HEK293 (cell line): ENCODE measurements at regions not wholly inside any gene's neighbourhood (a gene's known extent, or its start where the extent isn't known, plus 50 kb on each side); places are given as distances from the start of the nearest gene placed in this dataset.

Source experiments
- CTCF ChIA-PET: fragments of 350-600 bp; formaldehyde crosslinking; extraction: SDS; loops from one replicate; lab custom pipeline; 2021; ENCODE audit warnings: antibody characterized with exemption; lab: Yijun Ruan, JAX
- POLR2A ChIA-PET: fragments of 300-600 bp; formaldehyde crosslinking; extraction: SDS; loops from one replicate; lab custom pipeline; 2020; ENCODE audit warnings: antibody characterized with exemption, inconsistent platforms; lab: Yijun Ruan, JAX
- H3K27ac ChIP-seq: fragments of 200-500 bp; sonication (Bioruptor generic); 2 replicates; pipeline ENCODE4 v1.5.1; 2014; ENCODE audit warnings: low read depth, low read length, control low read depth, inconsistent platforms; ENCODE audit errors: extremely low read depth
- H3K36me3 ChIP-seq, 2 experiments: fragments of 200-500 bp in 1 of 2; sonication (Bioruptor generic) in 1 of 2; 1 replicate in 1 of 2; 2 replicates in 1 of 2; pipeline ENCODE4 v1.5.1; 2014 to 2017; ENCODE audit warnings: inconsistent platforms in 2 of 2, low read length in 2 of 2; ENCODE audit not compliant: control insufficient read depth in 2 of 2, insufficient read depth in 1 of 2
- H3K4me1 ChIP-seq: fragments of 200-500 bp; sonication (Bioruptor generic); 2 replicates; pipeline ENCODE4 v1.5.1; 2014; ENCODE audit warnings: mild to moderate bottlenecking, low read length, inconsistent platforms; ENCODE audit not compliant: control insufficient read depth, insufficient read depth
- H3K4me3 ChIP-seq: 2 replicates; pipeline ENCODE4 v1.5.1; 2011; ENCODE audit warnings: low read depth, mild to moderate bottlenecking, control low read depth, low read length, moderate library complexity
- H3K9me3 ChIP-seq: fragments of 200-500 bp; sonication (Bioruptor generic); 2 replicates; pipeline ENCODE4 v1.5.1; 2014; ENCODE audit warnings: low read depth, low read length, inconsistent platforms; ENCODE audit not compliant: control insufficient read depth, insufficient read depth
- GLIS2 ChIP-seq: fragments of 450-650 bp; formaldehyde crosslinking; IDR thresholded peaks from 2 replicates; pipeline ENCODE4 v1.5.1; 2016; ENCODE audit warnings: missing biosample characterization, missing genetic modification characterization
- PRDM1 ChIP-seq: fragments of 450-650 bp; formaldehyde crosslinking; IDR thresholded peaks from 2 replicates; pipeline ENCODE4; 2016; ENCODE audit warnings: missing biosample characterization, missing genetic modification characterization
- SETDB1 ChIP-seq: IDR thresholded peaks from one replicate; pipeline ENCODE4 v1.6.1; 2017; ENCODE audit warnings: mild to moderate bottlenecking, low read length, moderate library complexity, mixed read lengths; ENCODE audit not compliant: insufficient read length
- SP3 ChIP-seq: fragments of 450-650 bp; formaldehyde crosslinking; IDR thresholded peaks from 2 replicates; pipeline ENCODE4 v1.5.1; 2016; ENCODE audit warnings: missing biosample characterization, missing genetic modification characterization
- TRIM28 ChIP-seq: IDR thresholded peaks from 2 replicates; pipeline ENCODE4 v1.6.1; 2011; ENCODE audit warnings: low read length, control low read depth, borderline replicate concordance
- ZBTB26 ChIP-seq: fragments of 450-650 bp; formaldehyde crosslinking; optimal IDR thresholded peaks from 2 replicates; pipeline ENCODE3; 2016; ENCODE audit warnings: missing biosample characterization, mild to moderate bottlenecking, missing genetic modification characterization
- ZFP3 ChIP-seq: fragments of 450-650 bp; formaldehyde crosslinking; IDR thresholded peaks from 2 replicates; pipeline ENCODE4 v1.5.1; 2016; ENCODE audit warnings: low read depth, missing biosample characterization, missing genetic modification characterization
- ZNF132 ChIP-seq: fragments of 450-650 bp; formaldehyde crosslinking; IDR thresholded peaks from 2 replicates; pipeline ENCODE4 v1.5.1; 2017; ENCODE audit warnings: missing biosample characterization, missing genetic modification characterization, borderline replicate concordance
- ZNF16 ChIP-seq: fragments of 450-650 bp; formaldehyde crosslinking; IDR thresholded peaks from 2 replicates; pipeline ENCODE4 v1.5.1; 2016; ENCODE audit warnings: low read depth, missing biosample characterization, missing genetic modification characterization
- ZNF169 ChIP-seq: fragments of 450-650 bp; formaldehyde crosslinking; IDR thresholded peaks from 2 replicates; pipeline ENCODE4 v1.5.1; 2016; ENCODE audit warnings: missing biosample characterization, missing genetic modification characterization
- ZNF175 ChIP-seq: fragments of 450-650 bp; formaldehyde crosslinking; IDR thresholded peaks from 2 replicates; pipeline ENCODE4 v1.5.1; 2016; ENCODE audit warnings: missing biosample characterization, missing genetic modification characterization
- ZNF311 ChIP-seq: fragments of 450-650 bp; formaldehyde crosslinking; IDR thresholded peaks from 2 replicates; pipeline ENCODE4 v1.5.1; 2017; ENCODE audit warnings: missing biosample characterization, missing genetic modification characterization, borderline replicate concordance
- ZNF324 ChIP-seq: fragments of 450-650 bp; formaldehyde crosslinking; IDR thresholded peaks from 2 replicates; pipeline ENCODE4 v1.5.1; 2016; ENCODE audit warnings: missing biosample characterization, missing genetic modification characterization
- ZNF621 ChIP-seq: fragments of 450-650 bp; formaldehyde crosslinking; IDR thresholded peaks from 2 replicates; pipeline ENCODE4 v1.5.1; 2017; ENCODE audit warnings: missing biosample characterization, missing genetic modification characterization
- ZNF747 ChIP-seq: fragments of 450-650 bp; formaldehyde crosslinking; IDR thresholded peaks from 2 replicates; pipeline ENCODE4 v1.5.1; 2016; ENCODE audit warnings: missing biosample characterization, missing genetic modification characterization
- ZNF776 ChIP-seq: fragments of 450-650 bp; formaldehyde crosslinking; IDR thresholded peaks from 2 replicates; pipeline ENCODE4 v1.5.0; 2017; ENCODE audit warnings: missing biosample characterization, missing genetic modification characterization, borderline replicate concordance
- ZNF837 ChIP-seq: fragments of 450-650 bp; formaldehyde crosslinking; IDR thresholded peaks from 2 replicates; pipeline ENCODE4 v1.5.1; 2016; ENCODE audit warnings: missing biosample characterization, missing genetic modification characterization
- TF ChIP-seq, protein P1 (sequence below): fragments of 450-650 bp; formaldehyde crosslinking; IDR thresholded peaks from 2 replicates; pipeline ENCODE4 v1.5.1; 2017; ENCODE audit warnings: missing biosample characterization, mild to moderate bottlenecking, missing genetic modification characterization, moderate library complexity
- TF ChIP-seq, protein P2 (sequence below): fragments of 450-650 bp; formaldehyde crosslinking; IDR thresholded peaks from 2 replicates; pipeline ENCODE4 v1.5.1; 2016; ENCODE audit warnings: missing biosample characterization, missing genetic modification characterization

GRCh38 chr12:24246934-24247333 lies 297.5 kb upstream of the SOX5 start:
- TF ChIP-seq SETDB1 (no peak), ZNF132 (tag by site-specific recombination) (no peak), ZNF169 (no peak), TRIM28 (no peak), ZNF747 (tag by site-specific recombination) (no peak), GLIS2 (tag by site-specific recombination) (no peak), ZNF16 (tag by site-specific recombination) (no peak), ZBTB26 (tag by site-specific recombination) (no peak), ZNF324 (tag by site-specific recombination) (no peak)
- TF ChIP-seq, protein P1, sequence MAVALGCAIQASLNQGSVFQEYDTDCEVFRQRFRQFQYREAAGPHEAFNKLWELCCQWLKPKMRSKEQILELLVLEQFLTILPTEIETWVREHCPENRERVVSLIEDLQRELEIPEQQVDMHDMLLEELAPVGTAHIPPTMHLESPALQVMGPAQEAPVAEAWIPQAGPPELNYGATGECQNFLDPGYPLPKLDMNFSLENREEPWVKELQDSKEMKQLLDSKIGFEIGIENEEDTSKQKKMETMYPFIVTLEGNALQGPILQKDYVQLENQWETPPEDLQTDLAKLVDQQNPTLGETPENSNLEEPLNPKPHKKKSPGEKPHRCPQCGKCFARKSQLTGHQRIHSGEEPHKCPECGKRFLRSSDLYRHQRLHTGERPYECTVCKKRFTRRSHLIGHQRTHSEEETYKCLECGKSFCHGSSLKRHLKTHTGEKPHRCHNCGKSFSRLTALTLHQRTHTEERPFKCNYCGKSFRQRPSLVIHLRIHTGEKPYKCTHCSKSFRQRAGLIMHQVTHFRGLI (tag by site-specific recombination): no peak
- TF ChIP-seq, all 188 proteins: peak for 0
- Histone ChIP-seq H3K9me3 (no peaks in the 10 kb centered on the region), H3K4me1 (no peaks in the 10 kb centered on the region), H3K27ac (no peak overlapping the region), H3K4me3 (no peak overlapping the region), H3K36me3 (no peaks in the 10 kb centered on the region)
- CTCF ChIA-PET: no interaction called here
- POLR2A ChIA-PET: no interaction called here

DNA sequence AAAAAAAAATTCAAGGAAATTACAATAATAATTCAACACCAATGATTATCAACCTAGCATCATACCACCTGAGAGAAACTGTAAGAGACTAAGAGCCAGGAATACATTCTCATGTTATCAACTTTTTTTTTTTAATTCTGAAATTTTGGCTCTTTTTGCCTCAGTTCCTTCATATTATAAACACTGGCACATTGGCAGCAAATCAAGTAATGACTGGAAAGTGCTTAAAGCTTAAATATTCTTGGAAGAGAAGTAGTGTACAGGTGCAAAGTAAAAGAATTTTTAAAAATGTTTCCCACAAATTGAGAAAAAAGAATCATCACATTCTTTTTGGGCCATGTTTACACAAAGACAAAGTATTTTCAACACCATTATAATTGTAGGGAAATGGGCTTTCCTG lies 296.9 kb upstream of the SOX5 start:
- POLR2A ChIA-PET: no interaction called here
- Histone ChIP-seq H3K36me3 (no peaks in the 10 kb centered on the region), H3K4me1 (no peaks in the 10 kb centered on the region), H3K27ac (no peak overlapping the region), H3K4me3 (no peak overlapping the region), H3K9me3 (no peaks in the 10 kb centered on the region)
- TF ChIP-seq ZNF311: no peak
- TF ChIP-seq PRDM1: no peak
- TF ChIP-seq ZNF175 (tag by site-specific recombination): no peak
- no peak for TF ChIP-seq SP3 (tag by site-specific recombination)
- TF ChIP-seq ZFP3 (tag by site-specific recombination): no peak
- TF ChIP-seq ZNF621: no peak
- CTCF ChIA-PET: no interaction called here

DNA sequence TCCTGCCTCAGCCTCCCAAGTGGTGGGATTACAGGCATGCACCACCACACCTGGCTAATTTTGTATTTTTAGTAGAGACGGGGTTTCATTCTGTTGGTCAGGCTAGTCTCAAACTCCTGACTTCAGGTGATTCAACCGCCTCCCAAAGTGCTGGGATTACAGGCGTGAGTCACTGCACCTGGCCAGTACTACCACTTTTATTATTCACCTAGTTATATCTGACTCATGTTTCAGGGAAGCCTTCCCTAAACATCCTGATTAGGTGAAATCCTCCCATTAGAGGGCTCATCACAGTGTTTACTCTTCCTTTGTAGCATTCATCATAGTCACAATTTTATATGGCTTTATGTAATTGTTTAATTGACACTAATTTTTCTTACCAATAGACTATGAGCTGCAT lies 295.3 kb upstream of the SOX5 start:
- POLR2A ChIA-PET: no interaction called here
- H3K36me3 ChIP-seq: no peaks in the 10 kb centered on the region
- H3K4me1 ChIP-seq: no peaks in the 10 kb centered on the region
- CTCF ChIA-PET: interaction anchor here (0.6 kb wide), 1 partner anchor 22 kb away, joined by 3 read pairs; no protein-coding TSS in a partner anchor
- no peaks in the 10 kb centered on the region for H3K9me3 ChIP-seq
- H3K4me3 ChIP-seq: no peak overlapping the region
- H3K27ac ChIP-seq: no peak overlapping the region
- TF ChIP-seq ZNF776 (tag by site-specific recombination) (no peak), ZNF837 (tag by site-specific recombination) (no peak)
- TF ChIP-seq, protein P2, sequence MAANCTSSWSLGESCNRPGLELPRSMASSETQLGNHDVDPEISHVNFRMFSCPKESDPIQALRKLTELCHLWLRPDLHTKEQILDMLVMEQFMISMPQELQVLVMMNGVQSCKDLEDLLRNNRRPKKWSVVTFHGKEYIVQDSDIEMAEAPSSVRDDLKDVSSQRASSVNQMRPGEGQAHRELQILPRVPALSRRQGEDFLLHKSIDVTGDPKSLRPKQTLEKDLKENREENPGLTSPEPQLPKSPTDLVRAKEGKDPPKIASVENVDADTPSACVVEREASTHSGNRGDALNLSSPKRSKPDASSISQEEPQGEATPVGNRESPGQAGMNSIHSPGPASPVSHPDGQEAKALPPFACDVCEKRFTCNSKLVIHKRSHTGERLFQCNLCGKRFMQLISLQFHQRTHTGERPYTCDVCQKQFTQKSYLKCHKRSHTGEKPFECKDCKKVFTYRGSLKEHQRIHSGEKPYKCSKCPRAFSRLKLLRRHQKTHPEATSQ (tag by site-specific recombination): no peak
